ENCODE measurements at regions not wholly inside any gene's neighbourhood (a gene's known extent, or its start where the extent isn't known, plus 50 kb on each side); places are given as distances from the start of the nearest gene placed in this dataset.
A peak's percentile ranks its signal among the peaks of the same experiment; 100 is the strongest.
"Not testable (repeated sequence)": the region's sequence is repeated elsewhere in the genome, so short reads cannot be mapped to it uniquely, and the experiment has no call there.

GRCh38 chr14:43503508-43503907, 1003.6 kb downstream of the FSCB start:
- H2AFZ ChIP-seq, result no peak overlapping the region
- no peak overlapping the region for H3K27ac ChIP-seq (ENCODE audit: low read depth)
- peaks cover 19% of the 10 kb centered on the region for H3K4me1 Mint-ChIP-seq
- H3F3A ChIP-seq (replicated peaks; ENCODE audit: low read depth), result no peaks in the 10 kb centered on the region
- H3K4me3 ChIP-seq, result no peak overlapping the region
- H3K27me3 ChIP-seq (ENCODE audit: insufficient read depth), result no peaks in the 10 kb centered on the region
- H3K79me2 ChIP-seq (replicated peaks; ENCODE audit: insufficient read depth), result no peaks in the 10 kb centered on the region
- no peaks in the 10 kb centered on the region for H4K20me1 ChIP-seq (replicated peaks; ENCODE audit: insufficient read depth)
- TF ChIP-seq ZNF114 (CRISPR knock-in tag; IDR thresholded peaks at IDR 0.05) (no peak), CTCF (conservative IDR thresholded peaks at IDR 0.05; ENCODE audit: low read depth in 2 of 2) (peak in 1 of 2 experiments; percentile 31; a peak in 2 of 4 replicates)
- H3K36me3 ChIP-seq (ENCODE audit: insufficient read depth), result no peaks in the 10 kb centered on the region
- DNase-seq (ENCODE audit: low spot score), result peak; percentile 7
- no peak overlapping the region for H3K4me3 Mint-ChIP-seq
- H3K9me3 Mint-ChIP-seq, result peaks cover 6% of the 10 kb centered on the region; the same call in 1 of the 3 replicates
- no peak overlapping the region for H3K27ac Mint-ChIP-seq
- no peaks in the 10 kb centered on the region for H3K9me2 ChIP-seq (ENCODE audit: insufficient read depth)
- H3K4me1 ChIP-seq (ENCODE audit: insufficient read depth), result peaks cover 16% of the 10 kb centered on the region
- no peaks in the 10 kb centered on the region for H3K36me3 Mint-ChIP-seq (ENCODE audit: low read depth)
- H3K4me2 ChIP-seq, result no peak overlapping the region
- no peaks in the 10 kb centered on the region for H3K27me3 Mint-ChIP-seq (ENCODE audit: insufficient read depth, low read depth, poor library complexity)
- no peak for ATAC-seq

GRCh38 chr14:43492359-43492758, 1014.7 kb downstream of the FSCB start:
- not testable (repeated sequence) for H3K4me3 Mint-ChIP-seq; H3K27me3 ChIP-seq (ENCODE audit: insufficient read depth); H3K36me3 Mint-ChIP-seq (ENCODE audit: low read depth); H3K4me1 ChIP-seq (ENCODE audit: insufficient read depth); H3K79me2 ChIP-seq (replicated peaks; ENCODE audit: insufficient read depth); H3K4me1 Mint-ChIP-seq; H3K4me3 ChIP-seq; H3K4me2 ChIP-seq; H3K36me3 ChIP-seq (ENCODE audit: insufficient read depth); H3K27me3 Mint-ChIP-seq (ENCODE audit: insufficient read depth, low read depth, poor library complexity); ATAC-seq; H3F3A ChIP-seq (replicated peaks; ENCODE audit: low read depth); H3K27ac ChIP-seq (ENCODE audit: low read depth); H4K20me1 ChIP-seq (replicated peaks; ENCODE audit: insufficient read depth); DNase-seq (ENCODE audit: low spot score); H3K27ac Mint-ChIP-seq; H3K9me3 Mint-ChIP-seq; H3K9me2 ChIP-seq (ENCODE audit: insufficient read depth)
- H2AFZ ChIP-seq, result peak overlapping the region; percentile 33; the same call in 1 of the 2 replicates

GRCh38 chr14:43483415-43483814, 1023.7 kb downstream of the FSCB start:
- Mint-ChIP-seq H3K27me3 (ENCODE audit: insufficient read depth, low read depth, poor library complexity) (no peaks in the 10 kb centered on the region), H3K4me3 (no peak overlapping the region), H3K9me3 (no peaks in the 10 kb centered on the region), H3K27ac (no peak overlapping the region), H3K4me1 (peaks cover 6% of the 10 kb centered on the region; the same call in 2 of the 3 replicates), H3K36me3 (ENCODE audit: low read depth) (no peaks in the 10 kb centered on the region)
- Histone ChIP-seq H4K20me1 (replicated peaks; ENCODE audit: insufficient read depth) (no peaks in the 10 kb centered on the region), H3K27me3 (ENCODE audit: insufficient read depth) (no peaks in the 10 kb centered on the region), H3K4me2 (no peak overlapping the region), H3K4me1 (ENCODE audit: insufficient read depth) (peaks cover 8% of the 10 kb centered on the region; the same call in 1 of the 2 replicates), H3K36me3 (ENCODE audit: insufficient read depth) (no peaks in the 10 kb centered on the region), H3K9me2 (ENCODE audit: insufficient read depth) (no peaks in the 10 kb centered on the region), H3F3A (replicated peaks; ENCODE audit: low read depth) (no peaks in the 10 kb centered on the region), H2AFZ (no peak overlapping the region), H3K79me2 (replicated peaks; ENCODE audit: insufficient read depth) (no peaks in the 10 kb centered on the region), H3K27ac (ENCODE audit: low read depth) (no peak overlapping the region), H3K4me3 (no peak overlapping the region)
- ATAC-seq (no peak), DNase-seq (ENCODE audit: low spot score) (no peak)
- TF ChIP-seq POLR2AphosphoS5 (IDR thresholded peaks at IDR 0.05; ENCODE audit: low read depth), result no peak
- TF ChIP-seq ETS1 (IDR thresholded peaks at IDR 0.05), result no peak
- TF ChIP-seq CREB1 (CRISPR knock-in tag; IDR thresholded peaks at IDR 0.05; ENCODE audit: low read depth), result no peak
- TF ChIP-seq REST (IDR thresholded peaks at IDR 0.05; ENCODE audit: unreplicated experiment), result no peak
- no peak for TF ChIP-seq STAT1 (IDR thresholded peaks at IDR 0.05; ENCODE audit: unreplicated experiment)
- TF ChIP-seq EZH2phosphoT487 (IDR thresholded peaks at IDR 0.05; ENCODE audit: unreplicated experiment), result no peak
- TF ChIP-seq ZNF114 (CRISPR knock-in tag; IDR thresholded peaks at IDR 0.05), result no peak
- TF ChIP-seq EZH2 (IDR thresholded peaks at IDR 0.05; ENCODE audit: low read depth, unreplicated experiment), result no peak
- no peak for TF ChIP-seq NANOG (IDR thresholded peaks at IDR 0.05; ENCODE audit: borderline replicate concordance)
- TF ChIP-seq ZNF331 (CRISPR knock-in tag; IDR thresholded peaks at IDR 0.05; ENCODE audit: low read depth), result no peak
- no peak for TF ChIP-seq JUNB (IDR thresholded peaks at IDR 0.05; ENCODE audit: unreplicated experiment)

All from GM23338 (cell line).